ENCODE measurements at regions not wholly inside any gene's neighbourhood (a gene's known extent, or its start where the extent isn't known, plus 50 kb on each side); places are given as distances from the start of the nearest gene placed in this dataset.

- no peaks in the 10 kb centered on the region for H3K4me1 ChIP-seq (ENCODE audit: insufficient read depth, low read length, poor library complexity, severe bottlenecking)
- H3K36me3 ChIP-seq (ENCODE audit: insufficient read depth, low read length): no peaks in the 10 kb centered on the region
- H3K27ac ChIP-seq (ENCODE audit: low read depth, low read length, poor library complexity, severe bottlenecking): no peak overlapping the region
- H3K4me3 ChIP-seq (ENCODE audit: low read depth, low read length, poor library complexity, severe bottlenecking): no peak overlapping the region
- H4K20me1 ChIP-seq (ENCODE audit: insufficient read depth, low read length): no peaks in the 10 kb centered on the region
- DNase-seq (ENCODE audit: low spot score): no peak
- H3K9me3 ChIP-seq (ENCODE audit: low read length): no peaks in the 10 kb centered on the region
- intact Hi-C loops (cut with micrococcal nuclease; ENCODE audit: unreplicated experiment): no loop called here
- CTCF ChIA-PET (ENCODE audit: unreplicated experiment): interaction anchor here (0.6 kb wide), 1 partner anchor 41 kb away, joined by 3 read pairs; no protein-coding TSS in a partner anchor
- BruUV-seq (replicated peaks): no TSS peak
- H3K4me2 ChIP-seq (ENCODE audit: low read length): no peak overlapping the region
- POLR2A ChIA-PET: interaction anchor here (0.7 kb wide), 1 partner anchor 20 kb away, joined by 4 read pairs; no protein-coding TSS in a partner anchor
- no peak overlapping the region for H2AFZ ChIP-seq (ENCODE audit: low read length)
- no peaks in the 10 kb centered on the region for H3K9me2 ChIP-seq (ENCODE audit: insufficient read depth, low read length)
- no peak for TF ChIP-seq CTCF (conservative IDR thresholded peaks at IDR 0.05; ENCODE audit: low read length)
- no peak for TF ChIP-seq EZH2phosphoT487 (IDR thresholded peaks at IDR 0.05; ENCODE audit: borderline replicate concordance, low read depth, low read length)
- no peaks in the 10 kb centered on the region for H3K79me2 ChIP-seq (ENCODE audit: insufficient read depth, low read depth, low read length)
Measured at GRCh38 chr3:110904520-110904890, 167.1 kb upstream of the NECTIN3 start.

- Histone ChIP-seq H3K36me3 (ENCODE audit: insufficient read depth, low read length) (no peaks in the 10 kb centered on the region), H2AFZ (ENCODE audit: low read length) (no peak overlapping the region), H3K4me2 (ENCODE audit: low read length) (no peak overlapping the region), H3K27ac (ENCODE audit: low read depth, low read length, poor library complexity, severe bottlenecking) (no peak overlapping the region), H3K79me2 (ENCODE audit: insufficient read depth, low read depth, low read length) (no peaks in the 10 kb centered on the region), H3K9me2 (ENCODE audit: insufficient read depth, low read length) (no peaks in the 10 kb centered on the region), H3K4me1 (ENCODE audit: insufficient read depth, low read length, poor library complexity, severe bottlenecking) (no peaks in the 10 kb centered on the region), H3K9me3 (ENCODE audit: low read length) (no peaks in the 10 kb centered on the region), H3K4me3 (ENCODE audit: low read depth, low read length, poor library complexity, severe bottlenecking) (no peak overlapping the region), H4K20me1 (ENCODE audit: insufficient read depth, low read length) (no peaks in the 10 kb centered on the region)
- intact Hi-C loops (cut with micrococcal nuclease; ENCODE audit: unreplicated experiment): no loop called here
- no TSS peak for BruUV-seq (replicated peaks)
- no peak for TF ChIP-seq EZH2phosphoT487 (IDR thresholded peaks at IDR 0.05; ENCODE audit: borderline replicate concordance, low read depth, low read length)
- no peak for TF ChIP-seq CTCF (conservative IDR thresholded peaks at IDR 0.05; ENCODE audit: low read length)
- POLR2A ChIA-PET: interaction anchor here (0.6 to 0.7 kb wide), 2 partner anchors 18 to 19 kb away, joined by 3 to 4 read pairs; no protein-coding TSS in a partner anchor
- no peak for DNase-seq (ENCODE audit: low spot score)
- CTCF ChIA-PET (ENCODE audit: unreplicated experiment): interaction anchor here (0.6 kb wide), 1 partner anchor 42 kb away, joined by 3 read pairs; no protein-coding TSS in a partner anchor
Measured at GRCh38 chr3:110905121-110905520, 166.5 kb upstream of the NECTIN3 start.

GRCh38 chr3:110909839-110910238 is 161.8 kb upstream of the NECTIN3 start:
- Histone ChIP-seq H4K20me1 (ENCODE audit: insufficient read depth, low read length) (no peaks in the 10 kb centered on the region), H3K27ac (ENCODE audit: low read depth, low read length, poor library complexity, severe bottlenecking) (no peak overlapping the region), H3K4me2 (ENCODE audit: low read length) (no peak overlapping the region), H3K4me3 (ENCODE audit: low read depth, low read length, poor library complexity, severe bottlenecking) (no peak overlapping the region), H2AFZ (ENCODE audit: low read length) (no peak overlapping the region), H3K9me3 (ENCODE audit: low read length) (no peaks in the 10 kb centered on the region), H3K79me2 (ENCODE audit: insufficient read depth, low read depth, low read length) (no peaks in the 10 kb centered on the region), H3K9me2 (ENCODE audit: insufficient read depth, low read length) (no peaks in the 10 kb centered on the region), H3K36me3 (ENCODE audit: insufficient read depth, low read length) (no peaks in the 10 kb centered on the region), H3K4me1 (ENCODE audit: insufficient read depth, low read length, poor library complexity, severe bottlenecking) (no peaks in the 10 kb centered on the region)
- intact Hi-C loops (cut with micrococcal nuclease; ENCODE audit: unreplicated experiment): no loop called here
- no peak for DNase-seq (ENCODE audit: low spot score)
- no TSS peak for BruUV-seq (replicated peaks)
- ChIA-PET CTCF (ENCODE audit: unreplicated experiment) (no interaction called here), POLR2A (no interaction called here)
- no peak for TF ChIP-seq EZH2phosphoT487 (IDR thresholded peaks at IDR 0.05; ENCODE audit: borderline replicate concordance, low read depth, low read length)
- no peak for TF ChIP-seq CTCF (conservative IDR thresholded peaks at IDR 0.05; ENCODE audit: low read length)
